ENCODE measurements at regions not wholly inside any gene's neighbourhood (a gene's known extent, or its start where the extent isn't known, plus 50 kb on each side); places are given as distances from the start of the nearest gene placed in this dataset.

DNA sequence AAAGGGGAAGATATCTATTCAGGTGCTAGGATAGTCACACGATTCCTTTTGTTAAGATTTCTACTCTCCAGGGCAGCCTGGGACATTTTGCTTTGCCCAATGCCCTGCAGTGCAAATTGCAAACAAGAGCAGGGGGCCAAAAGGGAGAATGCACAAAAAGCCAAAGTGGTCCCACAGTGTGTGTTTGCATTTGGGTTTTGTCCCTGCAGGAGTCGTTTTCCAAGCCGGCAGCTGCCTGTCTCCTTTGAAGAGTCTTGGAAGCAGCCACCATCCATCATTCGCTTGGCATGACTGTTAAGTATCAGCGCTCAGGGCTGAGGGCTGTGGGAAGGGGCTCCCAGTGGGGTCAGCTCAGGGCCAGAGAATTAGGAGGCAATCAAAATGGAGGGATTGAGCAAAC, 184.7 kb downstream of the MIAT start:
- no peaks in the 10 kb centered on the region for H3K9me3 Mint-ChIP-seq (ENCODE audit: insufficient read depth)
- H3K27ac Mint-ChIP-seq = no peak overlapping the region
- ATAC-seq (ENCODE audit: low read depth) = no peak
- Histone ChIP-seq H3K79me2 (ENCODE audit: control insufficient read depth, insufficient read depth, low read length) (no peaks in the 10 kb centered on the region), H3K4me1 (ENCODE audit: control insufficient read depth in 2 of 2, insufficient read depth in 2 of 2, low read length in 2 of 2) (peaks cover 9 to 10% of the 10 kb centered on the region in 2 donors), H2AFZ (ENCODE audit: insufficient read depth, low read depth, low read length, poor library complexity, severe bottlenecking) (no peak overlapping the region), H3K4me2 (replicated peaks; ENCODE audit: low read depth, low read length, poor library complexity, severe bottlenecking) (no peak overlapping the region), H3K36me3 (replicated peaks in 1 of 2; ENCODE audit: control extremely low read depth in 1 of 2, control insufficient read depth in 1 of 2, extremely low read depth in 1 of 2, insufficient read depth in 2 of 2, low read length in 1 of 2) (no peaks in the 10 kb centered on the region), H3K4me3 (ENCODE audit: control extremely low read depth in 1 of 5, extremely low read depth in 1 of 5, insufficient read depth in 1 of 5, low read depth in 2 of 5, low read length in 4 of 5) (no peak overlapping the region), H3K9me3 (ENCODE audit: control extremely low read depth in 1 of 3, control insufficient read depth in 2 of 3, insufficient read depth in 1 of 3, low read length in 2 of 3) (peaks cover 0 to 5% (median 0%) of the 10 kb centered on the region in 3 donors), H3K27ac (ENCODE audit: low read length in 2 of 2) (no peak overlapping the region), H3K27me3 (replicated peaks in 1 of 4; ENCODE audit: control extremely low read depth in 1 of 4, control insufficient read depth in 3 of 4, insufficient read depth in 4 of 4, low read length in 3 of 4) (no peaks in the 10 kb centered on the region), H4K20me1 (ENCODE audit: control insufficient read depth, insufficient read depth, low read length, poor library complexity, severe bottlenecking) (no peaks in the 10 kb centered on the region), H3K9ac (ENCODE audit: low read length) (no peak overlapping the region)
- peaks cover 15% of the 10 kb centered on the region for H3K4me1 Mint-ChIP-seq
- ChIA-PET CTCF (no interaction called here), POLR2A (no interaction called here)
- no peak for DNase-seq
- H3K27me3 Mint-ChIP-seq = no peaks in the 10 kb centered on the region
- TF ChIP-seq, protein P1, sequence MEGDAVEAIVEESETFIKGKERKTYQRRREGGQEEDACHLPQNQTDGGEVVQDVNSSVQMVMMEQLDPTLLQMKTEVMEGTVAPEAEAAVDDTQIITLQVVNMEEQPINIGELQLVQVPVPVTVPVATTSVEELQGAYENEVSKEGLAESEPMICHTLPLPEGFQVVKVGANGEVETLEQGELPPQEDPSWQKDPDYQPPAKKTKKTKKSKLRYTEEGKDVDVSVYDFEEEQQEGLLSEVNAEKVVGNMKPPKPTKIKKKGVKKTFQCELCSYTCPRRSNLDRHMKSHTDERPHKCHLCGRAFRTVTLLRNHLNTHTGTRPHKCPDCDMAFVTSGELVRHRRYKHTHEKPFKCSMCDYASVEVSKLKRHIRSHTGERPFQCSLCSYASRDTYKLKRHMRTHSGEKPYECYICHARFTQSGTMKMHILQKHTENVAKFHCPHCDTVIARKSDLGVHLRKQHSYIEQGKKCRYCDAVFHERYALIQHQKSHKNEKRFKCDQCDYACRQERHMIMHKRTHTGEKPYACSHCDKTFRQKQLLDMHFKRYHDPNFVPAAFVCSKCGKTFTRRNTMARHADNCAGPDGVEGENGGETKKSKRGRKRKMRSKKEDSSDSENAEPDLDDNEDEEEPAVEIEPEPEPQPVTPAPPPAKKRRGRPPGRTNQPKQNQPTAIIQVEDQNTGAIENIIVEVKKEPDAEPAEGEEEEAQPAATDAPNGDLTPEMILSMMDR (IDR thresholded peaks at IDR 0.05) = no peak
- no peak for TF ChIP-seq EZH2 (IDR thresholded peaks at IDR 0.05; ENCODE audit: borderline replicate concordance, insufficient read depth, low read depth, low read length, poor library complexity, severe bottlenecking)
- intact Hi-C loops (cut with micrococcal nuclease) = no loop called here
- 99% methylated on average over 5 of the region's 5 CpGs for WGBS (ENCODE audit: insufficient coverage)
- H3K4me3 Mint-ChIP-seq = no peak overlapping the region

DNA sequence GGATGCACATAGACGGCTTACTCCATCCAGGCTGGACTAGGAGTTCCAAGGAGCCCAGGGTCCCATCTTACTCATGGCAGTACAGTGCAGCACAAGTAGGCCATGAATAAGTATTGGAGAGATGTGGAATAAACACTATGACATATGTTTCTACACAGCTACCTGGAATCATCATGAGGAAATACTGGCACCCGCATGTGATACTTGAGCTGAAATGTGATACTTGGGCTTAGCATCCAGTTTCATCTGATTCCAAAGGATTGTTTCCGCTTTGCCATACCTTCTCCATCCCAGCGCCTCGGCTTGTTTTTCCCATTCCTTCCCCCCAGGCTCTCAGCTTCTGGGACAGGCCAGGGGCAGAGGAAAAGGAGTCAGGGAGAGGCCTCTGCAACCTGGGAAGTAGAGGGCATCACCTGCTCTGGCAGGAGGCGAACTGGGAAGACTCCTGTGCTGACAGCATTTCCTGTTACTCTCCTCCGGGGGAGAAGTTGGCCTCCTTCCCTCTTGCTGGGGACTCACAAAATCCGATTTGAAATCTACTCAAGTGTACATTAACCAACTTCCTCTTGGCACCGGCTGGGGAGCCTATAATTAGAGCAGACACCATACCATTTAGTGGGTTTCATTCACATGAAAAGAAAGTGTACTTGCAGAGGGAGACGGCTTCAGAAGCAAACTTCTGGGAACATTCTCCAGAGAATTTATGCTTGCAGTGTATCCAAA, 187.8 kb downstream of the MIAT start:
- POLR2A ChIA-PET = no interaction called here
- Histone ChIP-seq H3K9me3 (ENCODE audit: control extremely low read depth in 1 of 3, control insufficient read depth in 2 of 3, insufficient read depth in 1 of 3, low read length in 2 of 3) (peaks cover 0 to 5% (median 0%) of the 10 kb centered on the region in 3 donors), H2AFZ (ENCODE audit: insufficient read depth, low read depth, low read length, poor library complexity, severe bottlenecking) (no peak overlapping the region), H3K27me3 (replicated peaks in 1 of 4; ENCODE audit: control extremely low read depth in 1 of 4, control insufficient read depth in 3 of 4, insufficient read depth in 4 of 4, low read length in 3 of 4) (no peaks in the 10 kb centered on the region), H3K36me3 (replicated peaks in 1 of 2; ENCODE audit: control extremely low read depth in 1 of 2, control insufficient read depth in 1 of 2, extremely low read depth in 1 of 2, insufficient read depth in 2 of 2, low read length in 1 of 2) (no peaks in the 10 kb centered on the region), H4K20me1 (ENCODE audit: control insufficient read depth, insufficient read depth, low read length, poor library complexity, severe bottlenecking) (no peaks in the 10 kb centered on the region), H3K4me2 (replicated peaks; ENCODE audit: low read depth, low read length, poor library complexity, severe bottlenecking) (peak overlapping the region; percentile 25), H3K9ac (ENCODE audit: low read length) (no peak overlapping the region), H3K4me1 (ENCODE audit: control insufficient read depth in 2 of 2, insufficient read depth in 2 of 2, low read length in 2 of 2) (peaks cover 9 to 10% of the 10 kb centered on the region in 2 donors), H3K4me3 (ENCODE audit: control extremely low read depth in 1 of 5, extremely low read depth in 1 of 5, insufficient read depth in 1 of 5, low read depth in 2 of 5, low read length in 4 of 5) (no peak overlapping the region), H3K27ac (ENCODE audit: low read length in 2 of 2) (no peak overlapping the region), H3K79me2 (ENCODE audit: control insufficient read depth, insufficient read depth, low read length) (no peaks in the 10 kb centered on the region)
- no peak overlapping the region for H3K4me3 Mint-ChIP-seq
- intact Hi-C loops (cut with micrococcal nuclease) = no loop called here
- TF ChIP-seq, protein P1 (IDR thresholded peaks at IDR 0.05) = no peak
- no peak for TF ChIP-seq EZH2 (IDR thresholded peaks at IDR 0.05; ENCODE audit: borderline replicate concordance, insufficient read depth, low read depth, low read length, poor library complexity, severe bottlenecking)
- CTCF ChIA-PET = interaction anchor here (0.5 kb wide), 1 partner anchor 283 kb away, joined by 3 read pairs; no protein-coding TSS in a partner anchor
- no peaks in the 10 kb centered on the region for H3K27me3 Mint-ChIP-seq
- WGBS (ENCODE audit: insufficient coverage) = 0% methylated on average over 3 of the region's 10 CpGs
- no peak for DNase-seq
- ATAC-seq (ENCODE audit: low read depth) = no peak
- no peaks in the 10 kb centered on the region for H3K9me3 Mint-ChIP-seq (ENCODE audit: insufficient read depth)
- peaks cover 15% of the 10 kb centered on the region for H3K4me1 Mint-ChIP-seq
- H3K27ac Mint-ChIP-seq = no peak overlapping the region
